A549 (cell line): ENCODE measurements at regions not wholly inside any gene's neighbourhood (a gene's known extent, or its start where the extent isn't known, plus 50 kb on each side); places are given as distances from the start of the nearest gene placed in this dataset.

Experiments used
- ATAC-seq, 2 experiments: fragments of 200-7000 bp in 1 of 2; fragments of >200 bp in 1 of 2; cut with Nextera tagmentation in 1 of 2; cut with Tn5 transposase in 1 of 2; 3 replicates each; pipeline versions ENCODE4 v1.8.0 to v1.9.1; 2018 to 2020; ENCODE audit warnings: mild to moderate bottlenecking in 1 of 2, moderate library complexity in 1 of 2
- CTCF ChIA-PET: fragments of 300-600 bp; sonication (Branson Sonifier 250); formaldehyde crosslinking; extraction: SDS; loops from one replicate; lab custom pipeline; 2021; ENCODE audit warnings: antibody characterized with exemption, inconsistent platforms; lab: Yijun Ruan, JAX
- POLR2A ChIA-PET: fragments of 350-600 bp; formaldehyde crosslinking; extraction: SDS; loops from one replicate; lab custom pipeline; 2021; ENCODE audit warnings: antibody characterized with exemption, inconsistent platforms; lab: Yijun Ruan, JAX
- DNase-seq, 2 experiments: peaks; one replicate each; pipeline versions ENCODE4 v3.0.0 to v3.0.0-alpha.2; 2011 to 2016; ENCODE audit warnings: low read depth in 1 of 2, low spot score in 1 of 2
- FAIRE-seq: peaks from 2 replicates; lab custom pipeline; 2011; peaks lifted over from hg19 to GRCh38; lab: Jason Lieb, UNC
- H3K27ac ChIP-seq, 2 experiments: fragments of >200 bp; sonication (Bioruptor Twin); formaldehyde crosslinking; 3 replicates each; pipeline ENCODE4 v1.5.1; 2016 to 2017
- H3K4me1 ChIP-seq: fragments of >200 bp; sonication (Bioruptor Twin); formaldehyde crosslinking; 3 replicates; pipeline ENCODE4 v1.6.1; 2016
- H3K4me2 ChIP-seq: fragments of >200 bp; sonication (Bioruptor Twin); formaldehyde crosslinking; 3 replicates; pipeline ENCODE4 v1.6.1; 2016
- H3K4me3 ChIP-seq: fragments of >200 bp; sonication (Bioruptor Twin); formaldehyde crosslinking; 3 replicates; pipeline ENCODE4 v1.5.1; 2016
- H3K9me3 ChIP-seq: fragments of >200 bp; sonication (Bioruptor Twin); formaldehyde crosslinking; 3 replicates; pipeline ENCODE4 v1.6.1; 2016
- ATOH8 ChIP-seq: fragments of 250-450 bp; sonication (Bioruptor Pico); IDR thresholded peaks from 2 replicates; pipeline ENCODE4 v1.5.0; 2020; ENCODE audit warnings: low read depth, mild to moderate bottlenecking, moderate library complexity
- BCL3 ChIP-seq: fragments of >200 bp; sonication (Bioruptor Twin); formaldehyde crosslinking; IDR thresholded peaks from 3 replicates; pipeline ENCODE4 v1.6.1; 2016
- CTCF ChIP-seq: fragments of >200 bp; sonication (Bioruptor Twin); formaldehyde crosslinking; IDR thresholded peaks from 3 replicates; pipeline ENCODE4 v1.5.1; 2016
- EHMT2 ChIP-seq: fragments of 200-600 bp; sonication (generic); IDR thresholded peaks from 2 replicates; pipeline ENCODE4 v1.6.1; 2016; ENCODE audit warnings: antibody characterized with exemption, low read depth, mild to moderate bottlenecking, moderate library complexity
- ELK1 ChIP-seq: fragments of 150-350 bp; IDR thresholded peaks from 2 replicates; pipeline ENCODE4 v1.6.1; 2014; ENCODE audit warnings: low read depth, mild to moderate bottlenecking, low read length
- EP300 ChIP-seq, 2 experiments: fragments of >200 bp; sonication (Bioruptor Twin); formaldehyde crosslinking; IDR thresholded peaks; 2 replicates in 1 of 2; 3 replicates in 1 of 2; pipeline ENCODE4 v1.6.1; 2016 to 2017
- FOSB ChIP-seq: fragments of 250-450 bp; sonication (Bioruptor Pico); IDR thresholded peaks from 2 replicates; pipeline ENCODE4 v1.5.0; 2020; ENCODE audit warnings: mild to moderate bottlenecking, moderate library complexity
- FOXS1 ChIP-seq: fragments of 250-450 bp; sonication (Bioruptor Pico); IDR thresholded peaks from 2 replicates; pipeline ENCODE4 v1.5.0; 2020; ENCODE audit warnings: mild to moderate bottlenecking, moderate library complexity
- GATA3 ChIP-seq: IDR thresholded peaks from 2 replicates; pipeline ENCODE4 v1.6.1; 2012; ENCODE audit warnings: borderline replicate concordance
- HMGXB4 ChIP-seq: fragments of 250-450 bp; sonication (Bioruptor Pico); IDR thresholded peaks from 2 replicates; pipeline ENCODE4 v1.5.0; 2021; ENCODE audit warnings: mild to moderate bottlenecking, moderate library complexity, borderline replicate concordance
- HOXB13 ChIP-seq: fragments of 250-450 bp; sonication (Bioruptor Pico); IDR thresholded peaks from 2 replicates; pipeline ENCODE4 v1.5.0; 2020; ENCODE audit warnings: low read depth, mild to moderate bottlenecking, moderate library complexity
- JUN ChIP-seq, 2 experiments: fragments of >200 bp; sonication (Bioruptor Twin); formaldehyde crosslinking; IDR thresholded peaks; 2 replicates in 1 of 2; 3 replicates in 1 of 2; pipeline ENCODE4 v1.6.1; 2016 to 2017
- KDM5A ChIP-seq: fragments of 200-600 bp; sonication (generic); IDR thresholded peaks from 2 replicates; pipeline ENCODE4 v1.6.1; 2016; ENCODE audit warnings: antibody characterized with exemption, mild to moderate bottlenecking
- MAZ ChIP-seq: fragments of 150-350 bp; IDR thresholded peaks from 2 replicates; pipeline ENCODE4 v1.6.1; 2014; ENCODE audit warnings: antibody characterized with exemption, low read depth, low read length, borderline replicate concordance
- NPAS2 ChIP-seq: fragments of 250-450 bp; sonication (Bioruptor Pico); IDR thresholded peaks from 2 replicates; pipeline ENCODE4 v1.8.0; 2022; ENCODE audit warnings: mild to moderate bottlenecking, moderate library complexity, borderline replicate concordance
- POLR2AphosphoS2 ChIP-seq: conservative IDR thresholded peaks from 2 replicates; pipeline ENCODE4 v1.6.1; 2012; ENCODE audit warnings: low read length, improper control_type of control experiment, inconsistent platforms
- RAD21 ChIP-seq, 2 experiments: fragments of >200 bp in 1 of 2; sonication (Bioruptor Twin) in 1 of 2; formaldehyde crosslinking in 1 of 2; IDR thresholded peaks in 1 of 2; conservative IDR thresholded peaks in 1 of 2; 2 replicates in 1 of 2; 3 replicates in 1 of 2; pipeline ENCODE4 v1.6.1; 2012 to 2018; ENCODE audit warnings: inconsistent platforms in 1 of 2
- RARB ChIP-seq: fragments of 250-450 bp; sonication (Bioruptor Pico); IDR thresholded peaks from 2 replicates; pipeline ENCODE4 v1.8.0; 2021; ENCODE audit warnings: mild to moderate bottlenecking, moderate library complexity
- RNF2 ChIP-seq: fragments of 200-600 bp; sonication (generic); IDR thresholded peaks from 2 replicates; pipeline ENCODE4 v1.6.1; 2016; ENCODE audit warnings: low read depth, mild to moderate bottlenecking, antibody characterized with exemption, moderate library complexity, borderline replicate concordance
- SMC3 ChIP-seq: fragments of >200 bp; sonication (Bioruptor Twin); formaldehyde crosslinking; IDR thresholded peaks from 3 replicates; pipeline ENCODE4 v1.6.1; 2018; ENCODE audit warnings: inconsistent platforms
- SREBF2 ChIP-seq: fragments of 450-650 bp; IDR thresholded peaks from 2 replicates; pipeline ENCODE4 v1.6.1; 2014; ENCODE audit warnings: mild to moderate bottlenecking, moderate library complexity
- TFCP2L1 ChIP-seq: fragments of 250-450 bp; sonication (Bioruptor Pico); IDR thresholded peaks from 2 replicates; pipeline ENCODE4 v1.5.0; 2021; ENCODE audit warnings: mild to moderate bottlenecking
- ZSCAN20 ChIP-seq: fragments of 250-450 bp; sonication (Bioruptor Pico); IDR thresholded peaks from 2 replicates; pipeline ENCODE4 v1.8.0; 2022; ENCODE audit warnings: mild to moderate bottlenecking, moderate library complexity
- WGBS: methylation state at CpG from one replicate; pipeline ENCODE4 v1.1.6; 2017; ENCODE audit errors: missing lambda C conversion rate; 5-methylcytosine and 5-hydroxymethylcytosine counted together

- TF ChIP-seq POLR2AphosphoS2 (no peak), NPAS2 (CRISPR knock-in tag) (no peak), FOXS1 (CRISPR knock-in tag) (no peak), HMGXB4 (no peak), JUN (IDR thresholded peaks at IDR 0.05) (no peak)
- Histone ChIP-seq H3K4me1 (no peaks in the 10 kb centered on the region), H3K9me3 (no peaks in the 10 kb centered on the region), H3K4me3 (no peak overlapping the region), H3K4me2 (no peak overlapping the region), H3K27ac (no peak overlapping the region)
- CTCF ChIA-PET, result no interaction called here
- FAIRE-seq (no peak), ATAC-seq (no peak), DNase-seq (no peak)
- WGBS, result 65% methylated on average over 1 of the region's 1 CpG
- POLR2A ChIA-PET, result no interaction called here
These were observed 108.1 kb downstream of the MAP3K21 start for GRCh38 chr1:233435622-233436021.

- TF ChIP-seq ATOH8 (CRISPR knock-in tag) (no peak), MAZ (no peak), ELK1 (no peak), FOSB (no peak), RAD21 (conservative IDR thresholded peaks at IDR 0.05 in 1 of 2, IDR thresholded peaks at IDR 0.05 in 1 of 2) (no peak), EP300 (IDR thresholded peaks at IDR 0.05) (no peak), ZSCAN20 (CRISPR knock-in tag) (no peak), HOXB13 (CRISPR knock-in tag) (no peak), KDM5A (no peak), EHMT2 (no peak)
- H3K4me1 ChIP-seq, result peaks cover 23% of the 10 kb centered on the region
- CTCF ChIA-PET, result interaction anchor here (0.6 to 4.8 kb wide), 36 partner anchors 11 to 870 kb away, joined by 3 to 66 read pairs (median 5); partner anchors contain the start of gene SLC35F3
- 45% methylated on average over 3 of the region's 3 CpGs for WGBS
- POLR2A ChIA-PET, result interaction anchor here (1.4 kb wide), 1 partner anchor 72 kb away, joined by 4 read pairs; no protein-coding TSS in a partner anchor
- ATAC-seq, result no peak
- H3K4me2 ChIP-seq, result no peak overlapping the region
- H3K9me3 ChIP-seq, result no peaks in the 10 kb centered on the region
- no peak overlapping the region for H3K27ac ChIP-seq
- no peak overlapping the region for H3K4me3 ChIP-seq
- no peak for FAIRE-seq
- no peak for DNase-seq
These were observed 112.2 kb downstream of the MAP3K21 start for GRCh38 chr1:233439721-233440120.

GRCh38 chr1:233440951-233441401 lies 113.5 kb downstream of the MAP3K21 start:
- DNase-seq (peak; percentile 33 to 80), FAIRE-seq (peak; percentile 97), ATAC-seq (peak; percentile 82 to 86)
- ChIA-PET CTCF (interaction anchor here (0.6 to 4.8 kb wide), 108 partner anchors 10 to 965 kb away, joined by 3 to 66 read pairs (median 4); partner anchors contain the start of genes COA6, KCNK1 and SLC35F3), POLR2A (interaction anchor here (0.8 to 1.4 kb wide), 2 partner anchors 74 to 232 kb away, joined by 3 to 4 read pairs; no protein-coding TSS in a partner anchor)
- H3K4me1 ChIP-seq, result peaks cover 23% of the 10 kb centered on the region
- peak overlapping the region; percentile 38; the same call in 2 of the 3 replicates for H3K4me2 ChIP-seq
- WGBS, result 4% methylated on average over 9 of the region's 9 CpGs
- peak overlapping the region; percentile 26 to 42; a peak in 4 of 6 replicates for H3K27ac ChIP-seq
- H3K9me3 ChIP-seq, result peaks cover 3% of the 10 kb centered on the region; the same call in 1 of the 3 replicates
- no peak overlapping the region for H3K4me3 ChIP-seq
- TF ChIP-seq SMC3, result peak; percentile 84
- TF ChIP-seq BCL3, result no peak
- no peak for TF ChIP-seq GATA3
- TF ChIP-seq HMGXB4, result no peak
- peak; percentile 92 to 94 for TF ChIP-seq RAD21 (conservative IDR thresholded peaks at IDR 0.05 in 1 of 2, IDR thresholded peaks at IDR 0.05 in 1 of 2)
- no peak for TF ChIP-seq TFCP2L1
- TF ChIP-seq RNF2, result no peak
- TF ChIP-seq FOXS1 (CRISPR knock-in tag), result no peak
- no peak for TF ChIP-seq POLR2AphosphoS2
- peak; percentile 86 for TF ChIP-seq CTCF
- no peak for TF ChIP-seq SREBF2
- no peak for TF ChIP-seq ZSCAN20 (CRISPR knock-in tag)
- no peak for TF ChIP-seq RARB (CRISPR knock-in tag)
- no peak for TF ChIP-seq NPAS2 (CRISPR knock-in tag)
